Neuronal stem cell (in vitro differentiated cells): ENCODE measurements at regions not wholly inside any gene's neighbourhood (a gene's known extent, or its start where the extent isn't known, plus 50 kb on each side); places are given as distances from the start of the nearest gene placed in this dataset. TPM values are rescaled to one million over a fixed set of nuclear protein-coding genes. Genes with fewer than 3 reads are reported as not detected.

Source experiments
- DNase-seq: peaks from one replicate; pipeline ENCODE4 v3.0.0-alpha.2; 2013; ENCODE audit warnings: low spot score
- H2AFZ ChIP-seq: one replicate; pipeline ENCODE4 v1.6.1; 2013; ENCODE audit warnings: mild to moderate bottlenecking, low read length, inconsistent platforms
- H2AK5ac ChIP-seq: 2 replicates; pipeline ENCODE4 v1.6.1; 2013; ENCODE audit warnings: low read depth, mild to moderate bottlenecking, inconsistent platforms, low read length, moderate library complexity, mixed read lengths
- H2BK120ac ChIP-seq: 2 replicates; pipeline ENCODE4 v1.6.1; 2013; ENCODE audit warnings: low read depth, mild to moderate bottlenecking, inconsistent platforms, low read length, moderate library complexity, mixed read lengths
- H2BK12ac ChIP-seq: one replicate; pipeline ENCODE4 v1.6.1; 2013; ENCODE audit warnings: low read length, inconsistent platforms
- H2BK15ac ChIP-seq: 2 replicates; pipeline ENCODE4 v1.6.1; 2013; ENCODE audit warnings: mild to moderate bottlenecking, low read length, inconsistent platforms, mixed read lengths
- H2BK5ac ChIP-seq: one replicate; pipeline ENCODE4 v1.6.1; 2013; ENCODE audit warnings: inconsistent platforms, mild to moderate bottlenecking, low read length, moderate library complexity
- H3K14ac ChIP-seq: one replicate; pipeline ENCODE4 v1.6.1; 2013; ENCODE audit warnings: low read length, inconsistent platforms
- H3K18ac ChIP-seq: 2 replicates; pipeline ENCODE4 v1.6.1; 2013; ENCODE audit warnings: low read length, inconsistent platforms
- H3K23ac ChIP-seq: 2 replicates; pipeline ENCODE4 v1.6.1; 2013; ENCODE audit warnings: low read depth, mild to moderate bottlenecking, mixed read lengths, low read length, inconsistent platforms; ENCODE audit not compliant: poor library complexity
- H3K27ac ChIP-seq: replicated peaks from 3 replicates; pipeline ENCODE4 v1.5.1; 2013; ENCODE audit warnings: low read length, inconsistent platforms
- H3K27me3 ChIP-seq, 3 experiments: 2 replicates each; pipeline ENCODE4 v1.6.1; 2013; ENCODE audit warnings: low read length in 3 of 3, mild to moderate bottlenecking in 2 of 3, inconsistent platforms in 1 of 3, low read depth in 1 of 3, mixed read lengths in 1 of 3, moderate library complexity in 1 of 3; ENCODE audit not compliant: control insufficient read depth in 3 of 3, insufficient read depth in 3 of 3
- H3K36me3 ChIP-seq, 2 donors: replicated peaks in 1 of 2; 2 replicates each; pipeline ENCODE4 v1.6.1; 2013; ENCODE audit warnings: low read length in 2 of 2; ENCODE audit not compliant: control insufficient read depth in 2 of 2, insufficient read depth in 2 of 2
- H3K4ac ChIP-seq: 2 replicates; pipeline ENCODE4 v1.6.1; 2013; ENCODE audit warnings: inconsistent platforms, mild to moderate bottlenecking, low read length, moderate library complexity
- H3K4me1 ChIP-seq, 2 donors: 1 replicate in 1 of 2; 2 replicates in 1 of 2; pipeline ENCODE4 v1.6.1; 2013; ENCODE audit warnings: low read length in 2 of 2, low read depth in 1 of 2; ENCODE audit not compliant: control insufficient read depth in 2 of 2, insufficient read depth in 1 of 2
- H3K4me2 ChIP-seq: one replicate; pipeline ENCODE4 v1.6.1; 2013; ENCODE audit warnings: mild to moderate bottlenecking, low read length, inconsistent platforms; ENCODE audit not compliant: insufficient read depth, poor library complexity, severe bottlenecking
- H3K4me3 ChIP-seq, 2 donors: 2 replicates each; pipeline ENCODE4 v1.5.1; 2013; ENCODE audit warnings: low read length in 2 of 2, mild to moderate bottlenecking in 2 of 2, inconsistent platforms in 1 of 2, moderate library complexity in 1 of 2
- H3K79me1 ChIP-seq: one replicate; pipeline ENCODE4 v1.6.1; 2013; ENCODE audit warnings: low read depth, mild to moderate bottlenecking, inconsistent platforms, low read length, moderate library complexity
- H3K9ac ChIP-seq: one replicate; pipeline ENCODE4 v1.6.1; 2013; ENCODE audit warnings: mild to moderate bottlenecking, low read depth, low read length, inconsistent platforms; ENCODE audit not compliant: poor library complexity
- H3K9me3 ChIP-seq, 2 donors: replicated peaks in 1 of 2; 2 replicates each; pipeline versions ENCODE3 to v1.6.1; 2013; ENCODE audit warnings: low read length in 2 of 2, mild to moderate bottlenecking in 2 of 2, inconsistent platforms in 1 of 2, low read depth in 1 of 2, mixed read lengths in 1 of 2, moderate library complexity in 1 of 2; ENCODE audit not compliant: control insufficient read depth in 2 of 2, insufficient read depth in 1 of 2
- H4K8ac ChIP-seq: one replicate; pipeline ENCODE4 v1.6.1; 2013; ENCODE audit warnings: low read depth, mild to moderate bottlenecking, inconsistent platforms, low read length, moderate library complexity
- H4K91ac ChIP-seq: one replicate; pipeline ENCODE4 v1.6.1; 2013; ENCODE audit warnings: low read length, low read depth, mild to moderate bottlenecking, inconsistent platforms; ENCODE audit not compliant: poor library complexity
- whole genome bisulfite sequencing, 2 donors: extraction: QIAGEN DNeasy Blood & Tissue Kit; methylation state at CpG; one replicate each; pipeline ENCODE4 v1.1.7; 2013; ENCODE audit warnings: missing lambda C conversion rate in 2 of 2, mixed read lengths in 1 of 2; ENCODE audit not compliant: insufficient read length in 2 of 2, insufficient replicate concordance in 1 of 2; ENCODE audit errors: extremely low coverage in 2 of 2; 5-methylcytosine and 5-hydroxymethylcytosine counted together
- small RNA-seq: library from polyadenylated mRNA; stranded (forward); fragments of <200 nt; extraction: miRNeasy Mini kit (QIAGEN cat#:217004); gene quantifications from one replicate; pipeline ENCODE3, GENCODE V24; 2013; ENCODE audit not compliant: insufficient read depth

DNA sequence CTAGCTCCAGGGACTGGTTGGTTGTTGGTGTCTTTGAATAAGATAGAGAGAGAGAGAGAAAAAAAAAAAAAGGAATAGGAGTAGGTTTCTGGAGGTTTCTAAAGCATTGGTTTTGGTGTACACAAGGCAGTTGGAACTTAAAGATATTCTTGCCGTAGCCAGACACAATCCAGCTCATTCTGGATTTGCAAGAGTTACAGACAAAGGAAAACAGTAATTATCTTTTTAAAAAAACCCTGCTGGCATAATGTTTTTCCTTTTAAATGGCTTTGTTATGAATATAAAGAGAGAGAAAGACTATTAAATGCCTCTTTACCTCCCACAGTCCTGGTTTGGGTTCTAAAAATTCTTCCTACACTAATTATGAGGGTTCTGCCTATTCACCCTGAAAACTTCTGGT is 120.4 kb upstream of the RAG2 start:
- H2BK120ac ChIP-seq = no peak overlapping the region
- H3K4ac ChIP-seq = no peak overlapping the region
- DNase-seq = no peak
- no peak overlapping the region for H3K9ac ChIP-seq
- no peaks in the 10 kb centered on the region for H3K27me3 ChIP-seq
- H3K18ac ChIP-seq = no peak overlapping the region
- no peaks in the 10 kb centered on the region for H3K79me1 ChIP-seq
- H3K9me3 ChIP-seq = peaks cover 0 to 2% of the 10 kb centered on the region in 2 donors
- WGBS, 2 donors = no CpG with 5 or more reads among the region's 1 CpG
- no peak overlapping the region for H2BK15ac ChIP-seq
- no peak overlapping the region for H2BK12ac ChIP-seq
- H3K4me3 ChIP-seq = no peak overlapping the region
- no peak overlapping the region for H2AK5ac ChIP-seq
- H3K23ac ChIP-seq = no peak overlapping the region
- no peaks in the 10 kb centered on the region for H3K36me3 ChIP-seq
- no peak overlapping the region for H2BK5ac ChIP-seq
- no peak overlapping the region for H3K4me2 ChIP-seq
- H2AFZ ChIP-seq = peak overlapping the region; percentile 67
- no peaks in the 10 kb centered on the region for H3K4me1 ChIP-seq
- no peak overlapping the region for H3K14ac ChIP-seq
- H4K91ac ChIP-seq = no peak overlapping the region
- no peak overlapping the region for H4K8ac ChIP-seq
- H3K27ac ChIP-seq = no peak overlapping the region

DNA sequence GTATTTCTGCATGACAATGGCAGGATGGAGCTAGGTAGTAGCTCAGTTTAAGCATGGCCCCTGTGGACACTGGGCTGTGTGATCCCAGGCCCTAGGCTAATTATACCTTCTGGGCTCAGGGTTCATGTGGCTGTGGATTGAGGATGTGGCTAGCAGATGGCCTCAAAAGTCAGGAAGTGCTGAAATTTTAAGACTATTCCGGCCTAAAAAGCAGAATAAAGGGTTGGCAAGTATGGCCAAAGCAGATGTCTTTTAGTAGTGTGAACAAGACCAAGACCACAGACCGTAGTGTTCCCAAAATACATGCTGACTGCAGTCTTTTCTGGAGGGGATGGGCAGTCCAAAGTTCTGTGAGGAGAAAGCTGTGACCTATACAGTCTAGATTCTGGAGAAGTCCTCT is 115.7 kb upstream of the RAG2 start:
- Histone ChIP-seq H4K91ac (no peak overlapping the region), H3K4me2 (no peak overlapping the region), H3K4ac (no peak overlapping the region), H3K18ac (no peak overlapping the region), H3K9me3 (no peaks in the 10 kb centered on the region), H3K36me3 (no peaks in the 10 kb centered on the region), H4K8ac (no peak overlapping the region), H2BK15ac (no peak overlapping the region), H3K4me1 (no peaks in the 10 kb centered on the region), H3K4me3 (no peak overlapping the region), H3K23ac (no peak overlapping the region), H3K27ac (no peak overlapping the region), H2AFZ (no peak overlapping the region), H3K79me1 (no peaks in the 10 kb centered on the region), H3K14ac (no peak overlapping the region), H3K9ac (no peak overlapping the region), H2BK12ac (no peak overlapping the region), H3K27me3 (peaks cover 0 to 3% (median 0%) of the 10 kb centered on the region in 3 experiments), H2BK5ac (no peak overlapping the region), H2BK120ac (no peak overlapping the region), H2AK5ac (no peak overlapping the region)
- no CpG with 5 or more reads among the region's 2 CpGs for WGBS, 2 donors
- DNase-seq = no peak

DNA sequence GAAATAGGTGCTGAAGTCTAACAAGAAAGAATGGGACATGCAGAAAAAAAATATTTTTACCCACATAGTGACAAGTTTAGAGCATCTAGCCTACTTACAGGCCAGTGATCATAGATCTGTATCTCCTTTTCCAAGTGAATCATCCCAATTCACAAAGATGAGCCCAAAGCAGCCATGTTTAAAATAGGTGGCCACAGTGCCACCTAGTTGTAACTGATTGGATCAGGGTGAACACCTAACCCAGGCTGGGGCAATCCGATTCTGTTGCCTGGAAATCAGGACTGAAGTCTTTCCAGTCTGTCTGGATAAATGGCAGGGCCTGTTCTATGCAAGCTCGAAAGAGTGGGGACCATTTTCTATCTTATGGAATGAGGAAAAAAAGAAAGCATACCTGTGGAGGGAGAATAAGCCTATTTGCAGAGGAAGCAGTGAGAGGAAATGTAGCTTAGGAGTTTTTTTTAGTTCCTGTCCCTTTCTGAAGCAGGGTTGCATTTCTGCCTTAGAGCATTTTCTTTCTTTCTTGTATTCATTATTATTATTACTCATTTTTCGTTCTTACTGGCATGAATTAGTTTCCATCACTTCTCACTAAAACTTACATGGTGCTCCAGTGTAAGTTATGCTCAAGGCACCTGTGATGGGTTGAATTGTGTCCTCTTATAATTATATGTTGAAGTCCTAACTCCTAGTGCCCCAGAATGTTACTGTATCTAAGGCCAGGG is 113.2 kb upstream of the RAG2 start:
- Histone ChIP-seq H3K36me3 (no peaks in the 10 kb centered on the region), H3K14ac (no peak overlapping the region), H3K4me1 (no peaks in the 10 kb centered on the region), H3K23ac (no peak overlapping the region), H4K8ac (no peak overlapping the region), H2AFZ (no peak overlapping the region), H3K27ac (no peak overlapping the region), H2BK15ac (no peak overlapping the region), H3K9me3 (no peaks in the 10 kb centered on the region), H3K4me2 (no peak overlapping the region), H3K18ac (no peak overlapping the region), H3K9ac (no peak overlapping the region), H3K4ac (no peak overlapping the region), H4K91ac (no peak overlapping the region), H2BK12ac (no peak overlapping the region), H3K27me3 (peaks cover 0 to 5% (median 0%) of the 10 kb centered on the region in 3 experiments), H2BK5ac (no peak overlapping the region), H3K79me1 (no peaks in the 10 kb centered on the region), H2AK5ac (no peak overlapping the region), H2BK120ac (no peak overlapping the region), H3K4me3 (no peak overlapping the region)
- no CpG with 5 or more reads among the region's 3 CpGs for WGBS, 2 donors
- DNase-seq = no peak

Small RNA genes lying in the stretch of these regions (small RNA-seq; reads per million reads assigned to genes)
- not detected for gene RF00322
- gene RNU6-99P = not detected
